SK-N-SH (cell line): ENCODE measurements at regions not wholly inside any gene's neighbourhood (a gene's known extent, or its start where the extent isn't known, plus 50 kb on each side); places are given as distances from the start of the nearest gene placed in this dataset.

ENCODE experiments used
- CTCF ChIA-PET: fragments of 300-600, 350-600 bp; formaldehyde crosslinking; extraction: SDS; loops from one replicate; lab custom pipeline; 2021; lab: Yijun Ruan, JAX
- POLR2A ChIA-PET: fragments of 350-600 bp; sonication (Branson Sonifier 250); formaldehyde crosslinking; extraction: SDS; loops from one replicate; lab custom pipeline; 2020; ENCODE audit warnings: antibody characterized with exemption, inconsistent platforms; lab: Yijun Ruan, JAX
- DNase-seq: peaks from one replicate; pipeline ENCODE4 v3.0.0; 2012
- H2AFZ ChIP-seq: fragments of 200-600 bp; sonication (generic); 2 replicates; pipeline ENCODE4 v1.8.1; 2016; ENCODE audit warnings: antibody characterized with exemption, mild to moderate bottlenecking, low read depth
- H3F3A ChIP-seq: fragments of 200-600 bp; sonication (generic); replicated peaks from 2 replicates; pipeline ENCODE3; 2016; ENCODE audit warnings: antibody characterized with exemption, mild to moderate bottlenecking; ENCODE audit not compliant: insufficient read depth
- H3K27ac ChIP-seq, 2 experiments: fragments of 200-500 bp in 1 of 2; fragments of 200-600 bp in 1 of 2; sonication (Bioruptor generic) in 1 of 2; sonication (generic), shearing (Covaris generic) in 1 of 2; 2 replicates each; pipeline versions ENCODE4 v1.5.1 to v1.6.1; 2014 to 2016; ENCODE audit warnings: low read depth in 2 of 2, inconsistent platforms in 1 of 2, low read length in 1 of 2, mild to moderate bottlenecking in 1 of 2, mixed read lengths in 1 of 2
- H3K27me3 ChIP-seq: fragments of 200-600 bp; sonication (generic), shearing (Covaris generic); 2 replicates; pipeline ENCODE4 v1.6.1; 2016; ENCODE audit warnings: mixed run types; ENCODE audit not compliant: insufficient read depth
- H3K36me3 ChIP-seq, 2 experiments: fragments of 200-500 bp in 1 of 2; fragments of 200-600 bp in 1 of 2; sonication (Bioruptor generic) in 1 of 2; sonication (generic) in 1 of 2; replicated peaks in 1 of 2; 2 replicates each; pipeline versions ENCODE3 to v1.5.1; 2014 to 2016; ENCODE audit warnings: low read length in 1 of 2, mild to moderate bottlenecking in 1 of 2; ENCODE audit not compliant: insufficient read depth in 2 of 2, control insufficient read depth in 1 of 2
- H3K4me1 ChIP-seq, 2 experiments: fragments of 200-500 bp in 1 of 2; fragments of 200-600 bp in 1 of 2; sonication (Bioruptor generic) in 1 of 2; sonication (generic), shearing (Covaris generic) in 1 of 2; 2 replicates each; pipeline versions ENCODE4 v1.5.1 to v1.6.1; 2014 to 2016; ENCODE audit warnings: low read depth in 1 of 2, low read length in 1 of 2, mixed run types in 1 of 2; ENCODE audit not compliant: insufficient read depth in 2 of 2, control insufficient read depth in 1 of 2
- H3K4me2 ChIP-seq: fragments of 200-600 bp; sonication (generic), shearing (Covaris generic); 2 replicates; pipeline ENCODE4 v1.6.1; 2017; ENCODE audit warnings: mixed run types
- H3K4me3 ChIP-seq, 2 experiments: fragments of 200-500 bp in 1 of 2; fragments of 200-600 bp in 1 of 2; sonication (Bioruptor generic) in 1 of 2; sonication (generic), shearing (Covaris generic) in 1 of 2; 2 replicates each; pipeline versions ENCODE4 v1.5.1 to v1.8.1; 2014 to 2016; ENCODE audit warnings: low read depth in 2 of 2, inconsistent platforms in 1 of 2, low read length in 1 of 2, mild to moderate bottlenecking in 1 of 2, mixed read lengths in 1 of 2, moderate library complexity in 1 of 2
- H3K79me2 ChIP-seq: fragments of 200-600 bp; sonication (generic); 2 replicates; pipeline ENCODE4 v1.8.1; 2017; ENCODE audit warnings: mild to moderate bottlenecking; ENCODE audit not compliant: insufficient read depth
- H3K9ac ChIP-seq: fragments of 200-600 bp; sonication (generic); 2 replicates; pipeline ENCODE4 v1.6.1; 2017; ENCODE audit warnings: mixed run types
- H3K9me2 ChIP-seq: fragments of 200-600 bp; sonication (generic); 2 replicates; pipeline ENCODE4 v1.6.1; 2017; ENCODE audit warnings: mixed run types
- H3K9me3 ChIP-seq: fragments of 200-600 bp; sonication (generic); 2 replicates; pipeline ENCODE4 v1.6.1; 2017; ENCODE audit warnings: mixed run types, mild to moderate bottlenecking, moderate library complexity
- H4K20me1 ChIP-seq: fragments of 200-600 bp; sonication (generic); 2 replicates; pipeline ENCODE4 v1.6.1; 2017; ENCODE audit warnings: mild to moderate bottlenecking, mixed run types; ENCODE audit not compliant: insufficient read depth
- CHD2 ChIP-seq: fragments of 150-350 bp; IDR thresholded peaks from 2 replicates; pipeline ENCODE4 v1.6.1; 2018; ENCODE audit warnings: low read length; ENCODE audit not compliant: partially characterized antibody
- CTCF ChIP-seq: fragments of 200-600 bp; sonication (generic); IDR thresholded peaks from 2 replicates; pipeline ENCODE4 v1.6.1; 2017; ENCODE audit warnings: antibody characterized with exemption, mild to moderate bottlenecking, moderate library complexity
- ELF1 ChIP-seq: IDR thresholded peaks from 2 replicates; pipeline ENCODE4 v1.4.0; 2012
- EP300 ChIP-seq, 2 experiments: IDR thresholded peaks; 2 replicates each; pipeline versions ENCODE4 v1.4.0 to v1.6.1; 2012; ENCODE audit warnings: borderline replicate concordance in 1 of 2, low read depth in 1 of 2, low read length in 1 of 2
- FOSL2 ChIP-seq: IDR thresholded peaks from 2 replicates; pipeline ENCODE4 v1.4.0; 2012; ENCODE audit warnings: low read depth, mild to moderate bottlenecking, moderate library complexity, borderline replicate concordance
- FOXM1 ChIP-seq: IDR thresholded peaks from 2 replicates; pipeline ENCODE4 v1.4.0; 2012; ENCODE audit warnings: low read depth, mild to moderate bottlenecking
- GABPA ChIP-seq: IDR thresholded peaks from 2 replicates; pipeline ENCODE4 v1.4.0; 2012; ENCODE audit warnings: low read depth, mild to moderate bottlenecking
- GATA2 ChIP-seq: sonication (generic); formaldehyde crosslinking; IDR thresholded peaks from 2 replicates; pipeline ENCODE4 v1.5.0; 2020; ENCODE audit warnings: mild to moderate bottlenecking, missing genetic modification reagents
- JUND ChIP-seq: IDR thresholded peaks from 2 replicates; pipeline ENCODE4 v1.4.0; 2012
- MEF2A ChIP-seq: IDR thresholded peaks from 2 replicates; pipeline ENCODE4 v1.4.0; 2012; ENCODE audit warnings: low read depth, borderline replicate concordance
- NFIC ChIP-seq: IDR thresholded peaks from 2 replicates; pipeline ENCODE4 v1.4.0; 2012; ENCODE audit warnings: borderline replicate concordance
- NRF1 ChIP-seq: IDR thresholded peaks from 2 replicates; pipeline ENCODE4 v1.6.1; 2012; ENCODE audit warnings: low read depth, mild to moderate bottlenecking, low read length
- POLR2AphosphoS5 ChIP-seq: IDR thresholded peaks from 2 replicates; pipeline ENCODE4 v1.6.1; 2012; ENCODE audit warnings: low read depth, low read length
- SIN3A ChIP-seq: IDR thresholded peaks from 2 replicates; pipeline ENCODE4 v1.6.1; 2012; ENCODE audit warnings: low read depth, mild to moderate bottlenecking, low read length, moderate library complexity, borderline replicate concordance
- USF2 ChIP-seq: fragments of 150-350 bp; IDR thresholded peaks from 2 replicates; pipeline ENCODE4 v1.6.1; 2017; ENCODE audit warnings: antibody characterized with exemption, low read length, low read depth, borderline replicate concordance
- ZBTB33 ChIP-seq: IDR thresholded peaks from 2 replicates; pipeline ENCODE4 v1.4.0; 2012; ENCODE audit warnings: low read depth, borderline replicate concordance
- WGBS: methylation state at CpG from one replicate; pipeline ENCODE4 v1.1.6; 2017; ENCODE audit warnings: low lambda C conversion rate; 5-methylcytosine and 5-hydroxymethylcytosine counted together
- TF ChIP-seq, protein P1 (sequence below): IDR thresholded peaks from 2 replicates; pipeline ENCODE4; 2012
- TF ChIP-seq, protein P2 (sequence below): IDR thresholded peaks from 2 replicates; pipeline ENCODE4 v1.6.1; 2012; ENCODE audit warnings: mild to moderate bottlenecking, low read depth, low read length, moderate library complexity

DNA sequence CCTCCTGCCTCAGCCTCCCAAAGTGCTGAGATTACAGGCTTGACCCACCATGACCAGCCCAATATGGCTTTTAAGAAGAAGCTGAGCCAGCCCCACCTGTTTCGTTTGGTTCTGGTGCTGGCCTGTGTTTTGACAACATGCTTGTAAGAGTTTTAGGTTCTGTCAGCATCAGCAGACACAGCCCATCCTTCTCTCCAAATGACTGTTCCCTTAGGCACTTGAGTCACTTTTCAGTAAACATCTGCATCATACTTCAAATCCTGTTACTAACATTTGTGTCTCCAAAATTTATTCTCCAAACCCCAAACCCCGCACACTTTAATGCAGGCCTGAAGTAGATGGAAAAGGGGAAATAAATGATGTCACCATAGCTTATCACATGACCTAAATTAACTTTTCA, 1118.5 kb downstream of the TSN start:
- H3K27ac ChIP-seq = no peak overlapping the region
- ChIA-PET POLR2A (no interaction called here), CTCF (no interaction called here)
- no peak for DNase-seq
- no peak overlapping the region for H3K4me3 ChIP-seq
- H3K27me3 ChIP-seq = no peaks in the 10 kb centered on the region
- no peaks in the 10 kb centered on the region for H3K9me3 ChIP-seq
- TF ChIP-seq FOSL2 (no peak), MEF2A (no peak), FOXM1 (no peak), ZBTB33 (no peak), CHD2 (no peak), POLR2AphosphoS5 (no peak), USF2 (no peak), GABPA (no peak), JUND (no peak), SIN3A (no peak)
- WGBS = 38% methylated on average over 2 of the region's 2 CpGs
- H3K9ac ChIP-seq = no peak overlapping the region
- no peaks in the 10 kb centered on the region for H3K4me1 ChIP-seq
- H3K79me2 ChIP-seq = no peaks in the 10 kb centered on the region
- no peaks in the 10 kb centered on the region for H3F3A ChIP-seq
- no peaks in the 10 kb centered on the region for H4K20me1 ChIP-seq
- no peak overlapping the region for H3K4me2 ChIP-seq
- no peak overlapping the region for H2AFZ ChIP-seq
- no peaks in the 10 kb centered on the region for H3K36me3 ChIP-seq
- no peaks in the 10 kb centered on the region for H3K9me2 ChIP-seq

- ChIA-PET CTCF (no interaction called here), POLR2A (no interaction called here)
- Histone ChIP-seq H3F3A (no peaks in the 10 kb centered on the region), H3K4me2 (no peak overlapping the region), H3K9me3 (no peaks in the 10 kb centered on the region), H2AFZ (no peak overlapping the region), H3K4me1 (no peaks in the 10 kb centered on the region), H3K79me2 (no peaks in the 10 kb centered on the region), H3K36me3 (no peaks in the 10 kb centered on the region), H3K9ac (no peak overlapping the region), H3K27ac (no peak overlapping the region), H4K20me1 (no peaks in the 10 kb centered on the region), H3K27me3 (no peaks in the 10 kb centered on the region), H3K4me3 (no peak overlapping the region), H3K9me2 (no peaks in the 10 kb centered on the region)
- 20% methylated on average over 5 of the region's 5 CpGs for WGBS
- DNase-seq = no peak
- TF ChIP-seq CHD2 (no peak), GABPA (no peak), EP300 (IDR thresholded peaks at IDR 0.05; ENCODE audit: borderline replicate concordance in 1 of 2, low read depth in 1 of 2, low read length in 1 of 2) (no peak), GATA2 (CRISPR knock-in tag) (no peak), NRF1 (no peak), CTCF (no peak), NFIC (no peak), ELF1 (no peak)
- TF ChIP-seq, protein P1, sequence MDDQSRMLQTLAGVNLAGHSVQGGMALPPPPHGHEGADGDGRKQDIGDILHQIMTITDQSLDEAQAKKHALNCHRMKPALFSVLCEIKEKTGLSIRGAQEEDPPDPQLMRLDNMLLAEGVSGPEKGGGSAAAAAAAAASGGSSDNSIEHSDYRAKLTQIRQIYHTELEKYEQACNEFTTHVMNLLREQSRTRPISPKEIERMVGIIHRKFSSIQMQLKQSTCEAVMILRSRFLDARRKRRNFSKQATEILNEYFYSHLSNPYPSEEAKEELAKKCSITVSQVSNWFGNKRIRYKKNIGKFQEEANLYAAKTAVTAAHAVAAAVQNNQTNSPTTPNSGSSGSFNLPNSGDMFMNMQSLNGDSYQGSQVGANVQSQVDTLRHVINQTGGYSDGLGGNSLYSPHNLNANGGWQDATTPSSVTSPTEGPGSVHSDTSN = no peak
- TF ChIP-seq, protein P2, sequence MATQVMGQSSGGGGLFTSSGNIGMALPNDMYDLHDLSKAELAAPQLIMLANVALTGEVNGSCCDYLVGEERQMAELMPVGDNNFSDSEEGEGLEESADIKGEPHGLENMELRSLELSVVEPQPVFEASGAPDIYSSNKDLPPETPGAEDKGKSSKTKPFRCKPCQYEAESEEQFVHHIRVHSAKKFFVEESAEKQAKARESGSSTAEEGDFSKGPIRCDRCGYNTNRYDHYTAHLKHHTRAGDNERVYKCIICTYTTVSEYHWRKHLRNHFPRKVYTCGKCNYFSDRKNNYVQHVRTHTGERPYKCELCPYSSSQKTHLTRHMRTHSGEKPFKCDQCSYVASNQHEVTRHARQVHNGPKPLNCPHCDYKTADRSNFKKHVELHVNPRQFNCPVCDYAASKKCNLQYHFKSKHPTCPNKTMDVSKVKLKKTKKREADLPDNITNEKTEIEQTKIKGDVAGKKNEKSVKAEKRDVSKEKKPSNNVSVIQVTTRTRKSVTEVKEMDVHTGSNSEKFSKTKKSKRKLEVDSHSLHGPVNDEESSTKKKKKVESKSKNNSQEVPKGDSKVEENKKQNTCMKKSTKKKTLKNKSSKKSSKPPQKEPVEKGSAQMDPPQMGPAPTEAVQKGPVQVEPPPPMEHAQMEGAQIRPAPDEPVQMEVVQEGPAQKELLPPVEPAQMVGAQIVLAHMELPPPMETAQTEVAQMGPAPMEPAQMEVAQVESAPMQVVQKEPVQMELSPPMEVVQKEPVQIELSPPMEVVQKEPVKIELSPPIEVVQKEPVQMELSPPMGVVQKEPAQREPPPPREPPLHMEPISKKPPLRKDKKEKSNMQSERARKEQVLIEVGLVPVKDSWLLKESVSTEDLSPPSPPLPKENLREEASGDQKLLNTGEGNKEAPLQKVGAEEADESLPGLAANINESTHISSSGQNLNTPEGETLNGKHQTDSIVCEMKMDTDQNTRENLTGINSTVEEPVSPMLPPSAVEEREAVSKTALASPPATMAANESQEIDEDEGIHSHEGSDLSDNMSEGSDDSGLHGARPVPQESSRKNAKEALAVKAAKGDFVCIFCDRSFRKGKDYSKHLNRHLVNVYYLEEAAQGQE = no peak
These were observed 1119.8 kb downstream of the TSN start for GRCh38 chr2:122875091-122875865.
